ENCODE measurements at regions not wholly inside any gene's neighbourhood (a gene's known extent, or its start where the extent isn't known, plus 50 kb on each side); places are given as distances from the start of the nearest gene placed in this dataset.
A peak's percentile ranks its signal among the peaks of the same experiment; 100 is the strongest.

DNA sequence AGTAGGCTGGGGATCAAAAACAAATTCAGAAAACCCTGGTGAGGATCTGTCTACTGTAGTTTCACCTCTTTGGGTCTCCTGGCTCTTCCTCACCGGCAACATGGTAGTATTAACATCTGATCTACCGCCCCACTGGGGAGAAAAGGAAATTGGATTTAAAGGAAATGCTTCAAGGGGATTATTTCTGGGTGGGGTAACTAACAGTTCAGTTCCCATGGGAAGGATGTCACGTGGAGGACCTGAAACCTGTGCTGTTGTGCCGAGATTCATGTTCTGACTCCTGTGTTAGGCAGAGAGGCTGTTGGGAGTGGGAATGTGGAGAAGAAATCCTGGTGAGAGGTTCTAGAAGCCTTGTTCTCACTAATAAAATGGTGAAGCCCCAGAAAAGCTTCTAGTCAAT, 254.4 kb downstream of the BCOR start:
- no peak for DNase-seq

DNA sequence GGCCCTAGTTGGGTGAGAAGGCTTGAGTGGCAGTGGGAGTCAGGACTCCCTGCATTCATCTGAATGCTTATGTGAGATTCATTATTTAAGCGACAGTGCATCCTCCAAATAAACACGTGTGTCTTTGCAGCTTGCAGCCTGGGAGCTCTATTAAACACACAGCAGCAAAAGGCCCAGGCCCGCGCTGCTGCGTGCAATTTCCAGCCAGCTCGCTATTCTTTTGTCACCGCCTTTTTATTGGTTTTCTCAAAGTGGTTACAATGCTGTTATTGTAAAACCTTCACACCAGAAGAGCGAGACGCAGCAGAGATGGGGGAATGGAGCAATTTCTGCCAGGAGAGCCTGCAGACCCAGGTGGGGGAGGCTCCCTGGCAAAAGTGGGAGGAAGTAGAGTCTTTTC, 252.5 kb downstream of the BCOR start:
- no peak for DNase-seq

DNA sequence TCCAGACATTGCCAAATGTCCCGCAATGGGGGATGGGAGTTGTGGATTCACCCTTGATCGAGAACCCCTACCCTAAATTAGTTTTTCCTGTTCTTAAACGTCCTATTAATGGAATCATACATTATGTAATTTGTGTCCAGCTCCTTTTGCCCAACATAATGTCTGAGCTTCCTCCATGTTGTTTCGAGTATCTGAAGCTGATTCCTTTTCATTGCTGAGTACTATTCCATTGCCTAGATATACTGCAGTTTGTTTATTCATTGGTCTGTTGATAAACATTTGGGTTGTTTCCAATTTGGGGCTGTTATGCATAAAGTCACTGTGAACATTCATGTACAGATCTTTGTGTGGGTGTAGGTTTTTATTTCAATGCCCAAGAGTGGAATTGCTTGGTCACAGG, 251.3 kb downstream of the BCOR start:
- DNase-seq, result no peak

DNA sequence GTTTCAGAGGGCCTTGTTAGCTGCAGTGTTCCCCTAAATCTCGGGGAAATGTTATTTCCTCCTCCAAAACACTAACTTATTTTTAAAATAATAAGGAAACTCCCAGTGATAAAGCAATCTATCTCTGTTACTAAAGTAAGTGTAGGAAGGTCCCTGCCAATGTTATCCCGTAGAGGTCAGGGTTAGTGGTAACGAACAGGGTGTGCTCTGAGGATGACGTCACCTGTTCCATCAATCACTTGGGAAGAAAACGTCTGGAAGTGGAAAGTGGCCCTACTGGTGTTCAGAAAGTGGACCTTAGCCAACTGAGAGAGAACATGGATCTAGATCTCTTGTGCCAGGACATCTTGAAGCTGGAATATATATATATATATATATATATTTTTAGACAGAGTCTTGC, 249.5 kb downstream of the BCOR start:
- no peak for DNase-seq

DNA sequence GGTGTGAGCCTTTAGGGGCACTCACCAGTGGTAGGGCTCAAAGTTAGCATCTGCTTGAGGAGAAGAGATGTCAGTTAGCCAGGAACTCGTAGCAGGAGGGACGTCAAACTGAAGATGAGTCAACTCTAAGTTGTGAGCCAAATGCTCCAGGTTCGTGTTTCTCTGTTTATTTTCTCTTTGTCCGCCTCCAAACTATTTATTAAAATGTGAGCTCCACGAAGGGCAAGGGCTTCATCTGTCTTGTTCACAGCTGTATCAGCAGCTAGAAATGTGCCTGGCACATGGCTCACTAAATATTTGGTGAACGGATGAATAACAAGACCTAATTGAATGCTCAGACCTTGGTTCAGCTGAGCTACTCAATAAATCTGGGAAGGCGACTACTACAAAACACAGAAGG, 248.9 kb downstream of the BCOR start:
- DNase-seq, result no peak

DNA sequence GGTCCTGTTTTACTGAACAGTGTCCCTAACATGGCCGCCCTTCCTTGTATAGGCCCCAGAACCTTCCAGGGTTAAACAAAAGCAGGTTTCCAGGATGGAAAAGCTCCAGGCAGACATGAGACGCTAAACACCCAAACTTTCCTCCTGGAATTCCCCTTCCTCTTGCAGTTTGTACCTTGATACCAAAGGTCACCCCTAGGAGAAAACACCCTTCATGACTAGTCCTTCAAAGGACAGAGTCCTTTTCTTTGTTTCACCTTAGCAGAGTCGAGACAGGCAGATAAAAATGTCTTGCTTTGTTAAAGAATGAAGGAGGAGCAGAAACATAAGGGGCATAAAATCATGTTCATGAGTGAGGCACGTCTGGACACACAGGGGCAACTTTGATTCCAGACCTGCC, 247.5 kb downstream of the BCOR start:
- DNase-seq, result no peak

DNA sequence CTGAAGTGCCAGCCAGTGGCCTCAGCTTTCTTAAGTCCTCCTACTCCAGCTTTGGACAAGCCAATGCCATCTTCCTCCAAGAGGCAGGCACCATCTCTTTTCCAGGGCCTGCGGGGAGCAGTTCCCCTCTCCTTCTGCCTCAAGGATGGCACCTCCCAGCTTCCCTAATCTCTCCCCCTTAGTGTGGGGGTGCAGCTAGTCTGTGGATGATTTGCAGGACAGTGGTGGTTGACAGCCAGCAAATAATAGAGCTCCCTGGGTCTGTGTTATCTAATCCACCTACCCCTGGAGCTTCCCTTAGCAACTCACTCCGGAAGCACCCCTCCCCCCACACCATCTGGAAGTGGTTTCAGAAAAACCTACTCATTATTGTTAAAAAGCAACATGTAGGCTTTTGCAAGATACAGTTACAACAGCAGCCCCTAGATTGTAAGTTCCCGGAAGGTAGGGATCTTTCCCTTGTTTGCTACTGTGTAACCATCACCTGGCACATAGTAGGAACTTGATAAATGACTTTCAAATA, 247.1 kb downstream of the BCOR start:
- no peak for DNase-seq

DNA sequence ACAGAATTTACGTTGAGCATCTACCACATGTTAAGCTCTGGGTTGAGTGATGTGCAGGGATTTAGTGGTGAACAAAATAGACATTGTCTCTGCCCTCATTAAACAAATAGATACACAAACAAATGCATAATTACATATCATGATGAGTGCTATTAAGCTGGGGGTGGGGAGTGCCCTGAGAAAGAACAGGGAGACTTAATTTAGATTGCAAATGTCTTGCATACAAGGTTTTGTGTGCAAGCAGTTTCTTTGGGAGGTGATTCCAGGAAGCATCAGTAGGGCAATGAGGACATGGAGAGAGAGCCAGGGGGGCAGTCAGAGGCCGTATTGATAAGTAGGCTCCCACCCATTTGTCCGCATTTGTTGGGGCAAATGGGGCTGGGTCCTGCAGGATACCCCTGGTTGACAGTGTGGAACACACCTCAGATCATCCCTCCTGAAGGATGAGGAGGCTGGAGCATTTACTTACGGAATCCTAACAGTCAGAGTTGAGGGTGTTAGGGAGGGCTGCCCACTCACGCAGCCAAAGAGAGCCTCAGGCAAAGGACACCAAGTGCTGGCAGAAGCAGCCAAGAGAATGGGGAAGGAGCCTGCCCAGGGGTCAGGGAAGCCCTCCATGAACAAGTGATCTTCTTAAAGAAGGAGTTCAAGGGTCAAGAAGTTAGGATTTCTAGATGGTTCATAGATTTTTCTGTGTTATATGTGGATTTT, 245.9 kb downstream of the BCOR start:
- no peak for DNase-seq

DNA sequence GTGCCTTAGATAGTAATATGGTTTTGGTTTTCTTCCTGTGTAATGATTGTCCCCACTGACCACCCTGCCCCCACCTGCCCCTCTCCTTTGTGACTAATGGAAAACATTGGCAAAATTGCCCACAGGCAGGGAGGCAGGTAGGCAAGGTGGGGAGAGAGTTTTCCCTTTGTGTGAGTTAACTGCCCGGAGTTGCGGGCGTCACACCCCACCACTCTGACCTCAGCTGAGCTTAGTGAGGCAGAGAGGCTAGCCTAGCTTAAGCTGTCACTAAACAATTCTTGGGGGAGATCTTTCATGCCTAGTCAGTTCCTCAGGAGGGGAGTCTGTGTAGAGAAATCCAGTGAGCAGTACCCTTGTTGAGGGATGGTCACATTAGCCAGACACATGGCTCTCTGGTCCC, 245.3 kb downstream of the BCOR start:
- no peak for DNase-seq

DNA sequence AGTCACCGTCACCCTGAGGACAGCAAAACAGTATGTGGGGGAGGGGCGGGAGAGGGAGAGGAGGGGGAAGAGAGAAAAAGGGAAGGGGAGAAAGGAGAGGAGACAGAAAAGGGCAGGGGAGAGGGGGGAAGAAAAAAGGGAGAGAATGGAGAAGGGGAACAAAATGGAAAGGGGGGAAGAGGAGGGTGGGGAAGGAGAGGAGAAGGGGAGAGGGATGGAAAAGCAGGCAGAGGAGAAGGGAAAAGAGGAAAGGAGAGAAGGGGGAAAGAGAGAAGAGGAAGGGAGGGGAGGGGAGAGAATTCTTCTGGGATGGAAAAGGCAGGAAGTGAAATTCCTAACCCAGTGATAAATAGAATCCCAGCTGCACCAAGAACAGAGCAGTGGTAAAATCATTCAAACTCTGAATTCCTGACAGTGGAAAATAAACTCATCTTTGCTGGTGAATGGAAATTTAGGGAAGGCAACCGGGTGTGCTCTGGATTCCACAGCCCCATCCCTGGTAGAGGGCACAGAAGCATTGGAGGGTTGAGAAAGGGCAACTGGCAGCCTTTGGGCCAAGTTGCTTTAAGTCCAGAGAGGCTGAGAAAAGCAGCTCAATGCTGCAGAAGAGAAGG, 244.2 kb downstream of the BCOR start:
- DNase-seq, result no peak

DNA sequence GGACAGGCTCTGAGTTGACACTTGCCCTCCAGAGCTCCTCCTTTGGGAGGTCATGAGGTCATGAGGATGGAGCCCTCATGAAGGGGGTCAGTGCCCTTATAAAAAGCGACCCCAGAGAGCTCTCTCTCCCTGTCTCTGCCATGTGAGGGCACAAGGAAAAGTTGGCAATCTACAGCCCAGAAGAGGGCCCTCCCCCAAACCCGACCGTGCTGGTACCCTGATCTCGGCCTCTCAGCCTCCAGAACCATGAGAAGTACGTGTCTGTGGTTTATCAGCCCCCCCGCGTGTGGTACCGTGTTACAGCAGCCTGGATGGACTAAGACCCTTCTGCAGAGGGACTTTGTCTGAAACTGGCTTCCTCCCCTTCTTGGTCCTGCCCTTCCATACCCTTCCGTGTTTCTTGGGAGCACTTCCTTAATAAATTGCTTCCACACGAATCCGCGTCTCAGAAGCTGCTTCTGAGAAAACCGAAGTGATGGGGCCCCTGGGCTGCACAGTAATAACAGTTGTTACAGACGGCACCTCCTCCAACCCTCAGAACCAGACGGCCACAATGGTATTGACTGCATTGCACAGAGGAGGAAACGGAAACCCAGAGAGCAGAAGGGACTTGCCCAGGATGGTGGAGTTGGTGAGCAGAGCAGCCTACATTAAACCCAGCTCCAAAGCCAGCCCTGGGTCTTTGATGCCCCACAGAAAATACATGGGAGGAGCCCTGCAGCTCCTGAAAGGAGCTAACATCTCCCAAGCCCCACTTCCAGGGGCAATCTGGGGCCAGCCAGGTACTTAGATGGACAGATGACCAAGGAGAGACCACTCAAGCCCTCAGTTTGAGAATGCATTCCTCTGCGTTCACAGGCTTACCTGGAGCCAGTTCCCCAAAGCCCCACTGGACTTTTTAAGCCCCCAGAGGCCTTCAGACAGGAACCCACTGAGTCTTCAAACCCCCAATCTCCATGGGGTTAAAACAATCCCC, 242.7 kb downstream of the BCOR start:
- no peak for DNase-seq

DNA sequence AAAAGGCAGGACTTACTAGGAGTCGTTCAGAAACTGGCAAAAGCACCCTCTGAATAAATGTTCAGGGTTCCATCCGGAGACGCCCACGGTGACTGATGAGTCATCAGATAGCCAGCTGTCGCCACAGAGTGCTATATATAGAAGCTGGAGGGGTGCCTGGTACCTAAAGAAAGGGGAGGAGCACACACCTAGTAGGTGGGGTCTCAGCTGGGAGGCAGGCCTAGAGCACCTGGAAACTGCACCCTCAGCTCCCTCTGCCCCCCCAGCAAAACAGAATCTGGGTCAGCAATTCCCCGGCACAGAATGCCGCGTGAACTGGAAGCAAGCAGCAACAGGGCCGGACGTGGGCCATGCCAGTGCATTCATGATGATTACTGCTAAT, 242.0 kb downstream of the BCOR start:
- DNase-seq, result peak; percentile 4

DNA sequence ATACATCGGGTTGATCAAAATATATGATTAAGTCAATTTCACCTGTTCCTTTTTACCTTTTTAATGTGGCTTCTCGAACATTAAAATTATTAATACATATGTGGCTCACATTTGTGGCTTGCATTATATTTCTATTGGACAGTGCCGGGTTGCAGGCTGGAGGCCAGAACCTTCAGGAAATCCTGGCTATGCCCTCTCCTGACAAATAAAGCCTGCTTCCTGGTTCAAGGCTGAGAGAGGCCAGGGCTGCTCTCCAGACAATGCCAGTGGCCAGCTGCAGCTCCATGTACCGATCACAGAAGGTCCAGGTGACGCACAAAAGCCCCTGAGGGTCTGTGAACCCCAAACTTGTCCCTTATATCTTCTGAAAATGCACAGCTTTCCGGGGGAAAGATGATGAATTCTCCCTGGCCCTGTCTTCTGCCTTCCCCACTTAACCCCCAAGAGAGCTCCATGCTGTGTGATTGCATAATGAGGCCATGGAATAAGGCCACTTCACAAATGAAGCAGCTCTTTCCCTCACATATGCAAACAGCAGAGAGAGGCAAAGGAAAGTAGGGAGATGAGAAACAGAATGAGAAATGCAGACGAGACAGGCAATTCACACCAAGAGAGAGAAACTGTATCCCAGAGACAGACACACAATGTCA, 241.2 kb downstream of the BCOR start:
- no peak for DNase-seq

DNA sequence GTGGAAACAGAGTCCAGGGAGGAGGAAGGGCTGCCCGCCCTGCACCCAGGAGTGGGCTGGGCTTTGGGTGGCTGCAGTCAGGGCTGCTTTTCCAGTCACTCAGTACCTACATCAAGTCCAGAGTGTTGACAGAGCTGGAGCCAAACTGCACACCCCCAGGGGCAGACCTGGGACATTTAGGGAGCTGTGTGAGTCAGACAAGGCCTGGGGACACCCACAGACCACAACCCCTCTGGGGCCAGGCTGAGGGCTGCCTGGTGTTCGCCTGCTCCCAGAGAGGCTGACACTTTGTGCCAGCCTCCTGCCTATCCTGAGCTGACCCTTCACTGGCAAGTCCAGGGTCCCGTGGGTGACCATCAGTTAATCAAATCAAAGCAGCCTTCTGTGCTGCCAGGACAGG, 240.0 kb downstream of the BCOR start:
- no peak for DNase-seq

DNA sequence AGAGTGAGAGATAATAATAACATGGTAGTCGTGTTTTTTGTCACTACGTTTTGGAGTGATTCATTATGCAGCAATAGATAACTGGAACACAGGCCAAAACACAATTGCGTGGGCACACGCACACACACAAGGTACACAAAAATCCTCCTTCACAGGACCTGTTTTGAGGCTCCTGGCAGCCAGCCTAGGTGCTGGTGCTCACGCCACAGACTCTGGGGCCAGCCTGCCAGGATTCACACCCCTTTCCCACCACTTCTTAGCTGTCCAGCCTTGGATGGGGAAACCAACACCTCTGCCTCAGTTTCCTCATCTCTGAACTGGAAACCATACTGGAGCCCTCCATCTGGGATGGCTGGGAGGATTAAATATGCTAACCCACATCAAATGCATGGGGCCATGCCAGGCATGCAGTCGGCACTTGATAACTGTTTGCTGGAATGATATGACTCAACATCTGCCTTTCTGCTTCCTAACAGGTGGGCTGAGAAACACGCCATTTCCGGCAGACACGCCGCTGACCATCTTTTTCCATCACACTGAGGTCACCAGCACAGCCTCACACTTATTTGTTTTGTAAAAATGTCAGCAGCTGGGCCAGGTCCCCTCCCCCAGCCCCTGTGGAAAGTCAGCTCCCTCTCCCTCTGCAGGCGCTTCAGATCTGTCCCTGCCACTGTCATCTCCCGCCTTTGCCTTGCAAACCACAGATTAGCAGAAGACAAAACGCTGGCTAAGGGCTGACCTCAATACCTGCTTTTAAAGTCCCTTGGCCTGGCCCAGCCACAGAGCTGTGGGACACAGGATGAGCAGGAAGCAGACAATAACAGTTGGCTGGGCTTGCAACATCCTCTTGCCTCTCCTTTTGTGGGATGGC, 237.5 kb downstream of the BCOR start:
- DNase-seq, result no peak

DNA sequence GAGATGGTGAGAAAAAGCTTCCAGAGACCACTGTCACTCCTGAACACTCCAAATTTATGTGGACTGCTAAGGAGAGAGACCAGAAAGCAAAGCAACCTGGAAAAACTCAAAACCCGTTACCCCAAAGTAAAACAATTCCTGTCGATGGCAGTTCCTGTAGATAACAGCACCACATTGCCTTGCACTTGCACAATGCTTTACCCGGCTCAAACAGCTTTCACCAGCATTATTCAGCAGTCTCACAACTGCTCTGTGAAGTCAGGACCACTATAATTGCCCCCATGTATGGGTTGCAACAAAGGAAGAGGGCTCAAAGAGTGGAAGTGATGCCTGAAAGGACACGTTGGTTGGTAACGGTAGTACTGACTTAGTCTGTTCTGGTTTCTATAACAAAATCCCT, 234.8 kb downstream of the BCOR start:
- DNase-seq, result no peak

DNA sequence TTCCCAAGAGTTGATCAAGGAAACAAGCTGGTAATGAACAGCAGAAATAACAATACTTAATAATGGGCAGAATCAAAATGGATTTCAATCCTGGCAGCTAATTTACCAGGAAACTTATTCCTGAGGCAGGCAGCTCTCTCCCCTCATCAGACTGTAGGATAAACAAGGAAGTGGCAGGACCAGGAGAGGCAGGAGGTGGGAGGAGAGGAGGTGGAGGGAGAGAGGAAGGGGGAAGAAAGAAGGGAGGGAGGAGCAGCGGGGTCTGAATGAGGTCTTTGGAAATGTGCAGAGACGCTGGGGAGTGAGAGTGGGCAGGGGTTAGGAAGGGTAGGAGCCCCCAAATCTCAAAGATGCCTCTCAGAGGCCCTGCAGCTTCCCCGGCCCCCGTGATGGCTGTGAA, 231.5 kb downstream of the BCOR start:
- no peak for DNase-seq

DNA sequence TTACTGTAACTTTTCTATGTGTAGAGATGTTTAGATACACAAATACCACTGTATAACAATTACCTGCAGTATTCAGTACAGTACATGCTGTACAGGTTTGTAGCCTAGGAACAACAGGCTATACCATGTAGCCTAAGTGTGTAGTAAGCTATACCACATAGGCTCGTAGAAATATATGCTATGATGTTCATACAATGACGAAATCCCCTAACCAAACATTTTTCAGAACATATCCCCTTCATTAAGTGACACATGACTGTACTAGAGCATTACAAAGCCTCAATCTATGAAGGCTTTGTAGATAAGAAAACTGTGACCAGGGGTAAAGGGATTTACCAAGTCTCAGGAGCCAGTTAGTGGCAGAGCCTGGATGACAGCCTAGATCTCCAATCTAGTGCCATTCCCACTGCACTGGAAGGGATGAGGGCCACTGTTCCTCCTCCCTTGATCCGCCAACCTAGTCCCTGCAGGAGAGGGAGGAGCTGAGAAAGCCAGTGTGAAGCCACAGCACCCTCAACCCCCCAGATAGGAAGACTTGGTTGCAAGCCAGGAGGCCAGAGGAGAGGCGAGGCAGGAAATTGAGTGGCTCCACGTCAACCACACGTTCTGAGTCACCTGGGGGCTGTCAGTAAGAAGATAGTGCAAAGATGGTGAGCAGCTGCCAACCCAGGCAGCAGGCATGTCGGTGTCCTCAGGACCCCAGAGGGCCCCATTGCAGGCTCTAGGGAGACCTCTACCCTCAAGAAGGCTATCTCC, 227.7 kb downstream of the BCOR start:
- no peak for DNase-seq

DNA sequence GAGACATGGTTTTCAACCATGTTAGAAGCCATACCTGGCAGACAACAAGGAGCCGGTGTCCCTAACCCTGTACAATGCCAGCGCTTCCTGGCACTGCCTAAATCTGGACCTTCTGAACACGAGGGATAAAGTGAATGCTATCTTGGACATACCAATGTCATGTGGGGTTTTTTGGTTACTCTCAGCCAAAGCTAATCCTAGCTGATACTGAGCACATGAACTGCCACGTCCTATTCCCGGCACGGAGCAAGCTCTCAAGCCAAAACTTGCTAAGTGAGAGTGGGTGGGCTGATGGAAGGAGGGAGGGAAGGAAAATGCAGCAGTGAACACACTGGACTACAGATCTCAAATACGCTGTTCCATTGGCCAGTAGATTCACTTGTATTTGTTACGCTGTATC, 226.1 kb downstream of the BCOR start:
- DNase-seq, result no peak

DNA sequence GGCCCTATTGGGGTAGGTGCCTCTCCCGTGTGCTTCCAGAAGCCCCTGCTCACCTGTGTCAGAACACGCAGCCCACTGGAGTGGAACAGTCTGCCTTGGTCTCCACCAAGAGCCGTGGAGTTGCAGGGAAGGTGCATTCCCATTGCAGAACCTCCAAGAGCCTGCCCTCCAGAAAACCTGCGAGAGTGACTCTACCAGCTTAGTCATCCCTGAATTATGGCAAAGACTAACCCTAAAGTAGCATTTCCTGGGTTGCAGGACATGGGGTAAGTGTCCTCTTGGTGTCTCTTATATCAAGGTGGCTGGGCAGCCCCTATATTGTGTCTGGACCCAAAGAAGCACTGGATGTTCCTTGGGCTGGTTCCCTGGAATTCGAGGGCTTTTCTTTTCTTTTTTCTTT, 224.6 kb downstream of the BCOR start:
- DNase-seq, result no peak

DNA sequence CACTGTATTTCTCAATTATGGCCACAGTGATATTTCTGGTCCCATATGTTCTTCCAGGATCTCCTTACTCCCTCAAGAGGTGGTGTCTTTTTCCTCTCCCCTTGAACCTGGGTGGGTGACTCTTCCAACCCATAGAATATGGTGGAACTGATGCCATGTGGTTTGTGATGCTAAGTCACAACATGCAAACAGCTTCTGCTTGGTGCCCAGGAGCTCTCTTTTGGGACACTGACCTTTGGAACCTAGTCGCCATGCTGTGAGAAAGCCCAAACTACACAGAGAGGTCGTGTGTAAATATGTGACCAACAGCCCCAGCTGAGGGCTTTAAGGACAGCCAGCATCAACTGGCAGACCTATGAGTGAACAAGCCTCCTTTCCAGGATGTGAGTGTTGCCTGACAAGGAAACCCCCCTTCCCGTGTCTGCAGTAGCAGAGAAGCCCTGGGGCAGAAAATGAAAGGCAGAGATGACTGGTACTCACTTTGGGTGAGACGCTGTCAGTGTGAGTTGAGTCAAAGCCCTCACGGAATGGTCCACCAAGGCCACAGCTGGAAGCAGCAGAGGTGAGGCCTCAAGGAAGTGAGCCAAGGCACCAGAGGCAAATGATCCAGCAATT, 223.4 kb downstream of the BCOR start:
- DNase-seq, result no peak

Data from NCI-H187 treated with DMSO at 0.1 percent for 48 hours (cell line).